PC-3 (cell line): ENCODE measurements at regions not wholly inside any gene's neighbourhood (a gene's known extent, or its start where the extent isn't known, plus 50 kb on each side); places are given as distances from the start of the nearest gene placed in this dataset.
"Not testable (repeated sequence)": the region's sequence is repeated elsewhere in the genome, so short reads cannot be mapped to it uniquely, and the experiment has no call there.

Experiments
- CTCF ChIP-seq: fragments of 300-600 bp; sonication (generic); conservative IDR thresholded peaks from 2 replicates; pipeline ENCODE4 v1.5.1; 2017; ENCODE audit warnings: antibody characterized with exemption, low read depth, mild to moderate bottlenecking, low read length
- EZH2 ChIP-seq: fragments of 300-600 bp; sonication (generic); IDR thresholded peaks from one replicate; pipeline ENCODE4 v1.6.1; 2017; ENCODE audit warnings: antibody characterized with exemption, mild to moderate bottlenecking, low read length; ENCODE audit not compliant: unreplicated experiment

GRCh38 chr7:149650190-149650589 is 123.2 kb downstream of the ZNF467 start:
- not testable (repeated sequence) for TF ChIP-seq EZH2, CTCF
